ENCODE measurements at regions not wholly inside any gene's neighbourhood (a gene's known extent, or its start where the extent isn't known, plus 50 kb on each side); places are given as distances from the start of the nearest gene placed in this dataset.

GRCh38 chr16:82271636-82272035 is 101.6 kb upstream of the MPHOSPH6 start:
- H3K4me3 ChIP-seq (ENCODE audit: insufficient read depth, low read depth, low read length) = no peak overlapping the region
- no peak for TF ChIP-seq RCOR1 (IDR thresholded peaks at IDR 0.05; ENCODE audit: insufficient replicate concordance, low read length)
- no peak for TF ChIP-seq RAD21 (IDR thresholded peaks at IDR 0.05; ENCODE audit: low read length)
- TF ChIP-seq MAZ (IDR thresholded peaks at IDR 0.05; ENCODE audit: borderline replicate concordance, low read depth, low read length) = no peak
- no peak for TF ChIP-seq CTCF (conservative IDR thresholded peaks at IDR 0.05; ENCODE audit: low read depth, low read length)
- TF ChIP-seq MXI1 (IDR thresholded peaks at IDR 0.05; ENCODE audit: borderline replicate concordance, low read depth, low read length) = no peak
- no peak for TF ChIP-seq BHLHE40 (IDR thresholded peaks at IDR 0.05; ENCODE audit: low read depth, low read length)
- no peak for TF ChIP-seq FOS (IDR thresholded peaks at IDR 0.05; ENCODE audit: low read depth, low read length)
- no peak for TF ChIP-seq ELK1 (IDR thresholded peaks at IDR 0.05; ENCODE audit: borderline replicate concordance, low read depth, low read length)
- TF ChIP-seq CEBPB (IDR thresholded peaks at IDR 0.05; ENCODE audit: low read depth, low read length) = no peak
- no peak for TF ChIP-seq MAFK (IDR thresholded peaks at IDR 0.05; ENCODE audit: low read depth, low read length)
- TF ChIP-seq NFE2L2 (IDR thresholded peaks at IDR 0.05; ENCODE audit: low read depth, low read length) = no peak
- TF ChIP-seq POLR2A (IDR thresholded peaks at IDR 0.05; ENCODE audit: low read depth, low read length) = no peak
- no peak for TF ChIP-seq USF2 (IDR thresholded peaks at IDR 0.05; ENCODE audit: low read depth, low read length)
- no peak overlapping the region for H2BK15ac ChIP-seq (ENCODE audit: low read depth, low read length)
- no peaks in the 10 kb centered on the region for H4K20me1 ChIP-seq (ENCODE audit: insufficient read depth, low read length)
- H4K8ac ChIP-seq (ENCODE audit: low read depth in 2 of 2, low read length in 2 of 2) = no peak overlapping the region
- no peaks in the 10 kb centered on the region for H3K4me1 ChIP-seq (ENCODE audit: control insufficient read depth, insufficient read depth, low read length)
- no peak overlapping the region for H3K9ac ChIP-seq (ENCODE audit: low read depth, low read length)
- H3K23ac ChIP-seq (ENCODE audit: low read depth, low read length) = no peak overlapping the region
- dilution Hi-C loops (cut with HindIII; ENCODE audit: low sequenced_read_pairs, unreplicated experiment) = no loop called here
- ChIA-PET CTCF (interaction anchor here (2.4 kb wide), 1 partner anchor 8 kb away, joined by 6 read pairs; no protein-coding TSS in a partner anchor), POLR2A (ENCODE audit: unreplicated experiment) (no interaction called here)
- no peak overlapping the region for H3K18ac ChIP-seq (ENCODE audit: low read depth, low read length)
- intact Hi-C loops (cut with micrococcal nuclease) = no loop called here
- no peak overlapping the region for H4K91ac ChIP-seq (ENCODE audit: insufficient read depth, low read depth, low read length)
- H2AFZ ChIP-seq (replicated peaks; ENCODE audit: low read length, poor library complexity) = no peak overlapping the region
- no peaks in the 10 kb centered on the region; the same call in none of the 2 replicates for H3K27me3 ChIP-seq (ENCODE audit: control insufficient read depth, insufficient read depth, low read length)
- in situ Hi-C loops (cut with MboI; ENCODE audit: low sequenced_read_pairs) = loop anchor here (25.0 kb wide), 2 partner anchors 1166 to 1591 kb away; no protein-coding TSS in a partner anchor
- H3K56ac ChIP-seq (ENCODE audit: extremely low read depth, insufficient read depth, low read length) = no peak overlapping the region
- 67% methylated on average over 1 of the region's 1 CpG; no CpG with 5 or more reads in 1 of the 2 experiments for WGBS, 2 experiments (ENCODE audit: extremely low coverage in 2 of 2, insufficient read length in 1 of 2)
- H4K5ac ChIP-seq (ENCODE audit: low read depth, low read length) = no peak overlapping the region
- BruUV-seq (replicated peaks) = no TSS peak
- H3K4ac ChIP-seq (ENCODE audit: low read depth, low read length) = no peak overlapping the region
- no peak overlapping the region for H3K14ac ChIP-seq (replicated peaks; ENCODE audit: low read depth, low read length)
- no peak overlapping the region for H3K27ac ChIP-seq (ENCODE audit: insufficient read depth, low read length)
- no peak overlapping the region for H3K4me2 ChIP-seq (ENCODE audit: low read depth, low read length)
- ATAC-seq (ENCODE audit: low read depth) (no peak), DNase-seq (no peak)
- no peak overlapping the region for H2BK20ac ChIP-seq (ENCODE audit: low read depth, low read length)
- H3K36me3 ChIP-seq (ENCODE audit: control insufficient read depth, insufficient read depth, low read length) = no peaks in the 10 kb centered on the region
- H3K9me3 ChIP-seq (ENCODE audit: control insufficient read depth, insufficient read depth, low read length) = no peaks in the 10 kb centered on the region
- no peak overlapping the region for H2AK9ac ChIP-seq (replicated peaks; ENCODE audit: low read depth, low read length, poor library complexity)
- no peak overlapping the region for H2BK5ac ChIP-seq (ENCODE audit: low read depth, low read length, poor library complexity, severe bottlenecking)
- H2BK120ac ChIP-seq (ENCODE audit: low read depth, low read length) = no peak overlapping the region
- H3K9me1 ChIP-seq (ENCODE audit: insufficient read depth, low read length) = no peaks in the 10 kb centered on the region
- no peak overlapping the region for H2AK5ac ChIP-seq (ENCODE audit: low read depth, low read length)
- no peaks in the 10 kb centered on the region for H3K79me1 ChIP-seq (ENCODE audit: low read depth in 1 of 2, low read length in 2 of 2)
